ENCODE measurements at regions not wholly inside any gene's neighbourhood (a gene's known extent, or its start where the extent isn't known, plus 50 kb on each side); places are given as distances from the start of the nearest gene placed in this dataset.

GRCh38 chr20:57774111-57774880 is 64.5 kb upstream of the PMEPA1 start:
- Histone ChIP-seq H3K9me3 (ENCODE audit: control insufficient read depth in 4 of 4, insufficient read depth in 3 of 4, low read length in 3 of 4) (peaks cover 0 to 1% (median 0%) of the 10 kb centered on the region in 4 donors), H3K36me3 (ENCODE audit: control insufficient read depth in 4 of 4, insufficient read depth in 4 of 4, low read length in 4 of 4) (no peaks in the 10 kb centered on the region), H3K27me3 (ENCODE audit: control insufficient read depth in 3 of 3, insufficient read depth in 3 of 3, low read length in 2 of 3) (no peaks in the 10 kb centered on the region), H3K9ac (ENCODE audit: insufficient read depth in 1 of 2, low read length in 2 of 2) (no peak overlapping the region), H3K4me1 (ENCODE audit: control insufficient read depth in 5 of 5, insufficient read depth in 5 of 5, low read length in 5 of 5) (peaks cover 0 to 16% (median 0%) of the 10 kb centered on the region in 5 donors), H3K4me3 (no peak overlapping the region), H3K27ac (ENCODE audit: low read depth in 1 of 2, low read length in 1 of 2) (no peak overlapping the region)
- DNase-seq (no peak), ATAC-seq (ENCODE audit: insufficient read depth, low FRiP score) (no peak)
- no peak for TF ChIP-seq CTCF (IDR thresholded peaks at IDR 0.05; ENCODE audit: control extremely low read depth, extremely low read depth)
- WGBS, 2 donors, result 90 to 98% methylated on average over 12 of the region's 12 CpGs

- DNase-seq (no peak), ATAC-seq (ENCODE audit: insufficient read depth, low FRiP score) (no peak)
- no peak overlapping the region for H3K9ac ChIP-seq (ENCODE audit: insufficient read depth in 1 of 2, low read length in 2 of 2)
- H3K27me3 ChIP-seq (ENCODE audit: control insufficient read depth in 3 of 3, insufficient read depth in 3 of 3, low read length in 2 of 3), result no peaks in the 10 kb centered on the region
- no peak overlapping the region for H3K4me3 ChIP-seq
- WGBS, 2 donors, result 88 to 96% methylated on average over 9 of the region's 9 CpGs
- H3K27ac ChIP-seq (ENCODE audit: low read depth in 1 of 2, low read length in 1 of 2), result no peak overlapping the region
- no peaks in the 10 kb centered on the region for H3K36me3 ChIP-seq (ENCODE audit: control insufficient read depth in 4 of 4, insufficient read depth in 4 of 4, low read length in 4 of 4)
- H3K4me1 ChIP-seq (ENCODE audit: control insufficient read depth in 5 of 5, insufficient read depth in 5 of 5, low read length in 5 of 5), result peaks cover 0 to 10% (median 0%) of the 10 kb centered on the region in 5 donors
- TF ChIP-seq CTCF (IDR thresholded peaks at IDR 0.05; ENCODE audit: control extremely low read depth, extremely low read depth), result no peak
- peaks cover 0 to 3% (median 0%) of the 10 kb centered on the region in 4 donors for H3K9me3 ChIP-seq (ENCODE audit: control insufficient read depth in 4 of 4, insufficient read depth in 3 of 4, low read length in 3 of 4)
Observed at GRCh38 chr20:57773059-57773815, 63.4 kb upstream of the PMEPA1 start.

- Histone ChIP-seq H3K4me1 (ENCODE audit: control insufficient read depth in 5 of 5, insufficient read depth in 5 of 5, low read length in 5 of 5) (peaks cover 0 to 10% (median 0%) of the 10 kb centered on the region in 5 donors), H3K9ac (ENCODE audit: insufficient read depth in 1 of 2, low read length in 2 of 2) (no peak overlapping the region), H3K36me3 (ENCODE audit: control insufficient read depth in 4 of 4, insufficient read depth in 4 of 4, low read length in 4 of 4) (no peaks in the 10 kb centered on the region), H3K9me3 (ENCODE audit: control insufficient read depth in 4 of 4, insufficient read depth in 3 of 4, low read length in 3 of 4) (peaks cover 0 to 3% (median 0%) of the 10 kb centered on the region in 4 donors), H3K27ac (ENCODE audit: low read depth in 1 of 2, low read length in 1 of 2) (no peak overlapping the region), H3K27me3 (ENCODE audit: control insufficient read depth in 3 of 3, insufficient read depth in 3 of 3, low read length in 2 of 3) (no peaks in the 10 kb centered on the region), H3K4me3 (no peak overlapping the region)
- ATAC-seq (ENCODE audit: insufficient read depth, low FRiP score), result peak; percentile 75
- 71 to 81% methylated on average over 15 of the region's 15 CpGs for WGBS, 2 donors
- TF ChIP-seq CTCF (IDR thresholded peaks at IDR 0.05; ENCODE audit: control extremely low read depth, extremely low read depth), result no peak
- no peak for DNase-seq
Observed at GRCh38 chr20:57772349-57772964, 62.6 kb upstream of the PMEPA1 start.

Measured in lung (tissue), 11 donors.